ENCODE measurements at regions not wholly inside any gene's neighbourhood (a gene's known extent, or its start where the extent isn't known, plus 50 kb on each side); places are given as distances from the start of the nearest gene placed in this dataset.

- DNase-seq (ENCODE audit: low read depth) = no peak
Observed at GRCh38 chr7:156032973-156033372, 220.7 kb upstream of the SHH start.

DNA sequence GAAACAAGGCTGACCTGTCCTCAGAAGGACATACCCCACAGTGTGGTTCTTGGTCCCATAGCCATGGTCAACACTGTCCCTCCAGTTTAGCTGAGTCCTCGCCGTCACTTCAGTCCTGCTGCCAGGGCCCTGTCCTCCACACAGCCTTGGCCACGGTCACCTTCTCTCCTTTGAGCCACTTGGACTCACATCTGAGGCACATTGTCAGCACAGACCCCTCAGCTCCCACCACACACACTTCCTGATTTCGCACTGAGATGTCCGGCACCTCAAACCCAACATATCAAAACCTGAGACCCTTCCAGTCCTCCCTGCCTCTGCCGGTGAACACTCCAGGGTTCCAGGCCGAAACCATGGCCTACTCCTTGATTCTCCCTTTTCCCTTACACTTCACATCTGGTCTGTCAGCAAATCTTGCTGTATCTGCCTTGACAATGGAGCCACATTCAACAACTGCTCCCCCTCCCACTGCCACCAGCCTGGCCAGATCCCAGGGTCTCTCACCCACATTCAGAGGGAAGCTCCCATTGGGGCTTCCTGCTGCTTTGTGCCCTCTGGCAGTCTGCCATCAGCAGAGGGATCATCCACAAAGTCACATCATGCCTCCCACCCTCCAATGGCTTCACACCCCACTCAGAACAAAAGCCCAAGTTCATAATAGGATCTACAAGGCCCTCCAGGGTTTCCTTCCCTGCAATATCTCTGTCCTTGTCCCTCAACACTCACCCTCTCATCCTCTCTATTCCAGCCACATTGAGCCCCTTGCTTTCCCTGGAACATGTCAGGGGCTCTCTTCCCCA, 219.6 kb upstream of the SHH start:
- no peak for DNase-seq (ENCODE audit: low read depth)

GRCh38 chr7:156029460-156030007, 217.3 kb upstream of the SHH start:
- no peak for DNase-seq (ENCODE audit: low read depth)

- no peak for DNase-seq (ENCODE audit: low read depth)
Observed at GRCh38 chr7:156028521-156028920, 216.3 kb upstream of the SHH start.

GRCh38 chr7:156027821-156028220, 215.6 kb upstream of the SHH start:
- no peak for DNase-seq (ENCODE audit: low read depth)

DNA sequence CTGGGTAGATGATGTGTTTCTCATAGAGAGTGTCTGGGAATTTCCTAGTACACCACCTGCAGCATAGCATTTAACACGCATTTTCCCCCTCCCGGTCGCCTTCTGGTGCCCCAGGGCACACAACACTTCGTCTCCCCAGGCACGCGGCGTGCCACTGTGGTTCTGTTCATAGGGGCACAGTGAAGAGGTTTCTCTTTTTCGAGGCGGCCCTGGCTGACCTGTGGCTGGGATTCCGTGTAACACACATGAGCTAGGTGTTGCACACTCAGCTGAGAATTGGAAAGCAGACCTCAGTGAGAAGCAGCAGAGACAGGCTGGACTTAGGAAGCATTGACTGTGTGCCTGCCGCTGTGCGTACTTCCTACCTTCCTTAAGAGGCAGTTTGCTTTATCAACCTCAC, 214.3 kb upstream of the SHH start:
- no peak for DNase-seq (ENCODE audit: low read depth)

DNA sequence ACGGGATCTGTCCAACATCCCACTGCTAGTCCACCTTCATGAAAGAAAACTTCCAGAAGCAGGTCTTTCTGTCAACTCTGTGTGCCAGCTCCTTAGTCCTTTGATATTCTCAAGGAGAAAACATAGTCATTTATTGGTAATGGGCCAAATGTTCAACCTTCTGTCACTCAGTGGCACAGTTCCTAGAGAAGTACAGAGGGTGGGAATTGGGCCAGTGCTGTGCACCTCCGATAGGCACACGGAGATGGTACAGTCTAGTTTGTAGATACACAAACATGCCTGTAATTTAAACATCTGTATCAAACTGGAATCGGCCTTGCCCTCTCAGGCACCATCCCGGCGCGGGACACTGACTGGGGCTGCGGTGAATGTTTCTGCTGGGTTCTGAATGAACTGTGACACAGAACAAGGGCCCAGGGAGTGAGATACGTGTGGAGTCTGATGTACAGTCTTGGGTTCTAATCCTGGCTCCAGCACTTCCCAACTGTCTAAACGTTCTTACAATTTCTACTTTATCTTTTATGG, 213.9 kb upstream of the SHH start:
- no peak for DNase-seq (ENCODE audit: low read depth)

DNA sequence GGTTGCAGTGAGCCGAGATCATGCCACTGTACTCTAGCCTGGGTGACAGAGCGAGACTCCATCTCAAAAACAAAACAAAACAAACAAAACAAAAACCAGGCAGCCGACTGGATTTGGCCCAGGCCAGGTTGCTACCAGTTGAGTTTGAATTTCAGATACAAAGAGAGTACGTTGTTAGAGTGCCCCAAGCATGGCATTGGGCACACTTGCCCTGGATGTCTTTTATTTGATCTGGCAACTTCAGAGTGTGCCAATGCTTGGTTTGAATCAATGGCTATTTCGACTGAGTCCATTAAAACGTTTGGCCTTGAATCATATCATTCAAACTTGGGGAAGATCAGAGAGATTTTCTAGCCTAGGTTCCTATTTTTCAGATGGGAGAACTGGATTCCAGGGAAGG, 213.4 kb upstream of the SHH start:
- no peak for DNase-seq (ENCODE audit: low read depth)

- DNase-seq (ENCODE audit: low read depth) = no peak
Observed at GRCh38 chr7:156024201-156024600, 211.9 kb upstream of the SHH start.

DNA sequence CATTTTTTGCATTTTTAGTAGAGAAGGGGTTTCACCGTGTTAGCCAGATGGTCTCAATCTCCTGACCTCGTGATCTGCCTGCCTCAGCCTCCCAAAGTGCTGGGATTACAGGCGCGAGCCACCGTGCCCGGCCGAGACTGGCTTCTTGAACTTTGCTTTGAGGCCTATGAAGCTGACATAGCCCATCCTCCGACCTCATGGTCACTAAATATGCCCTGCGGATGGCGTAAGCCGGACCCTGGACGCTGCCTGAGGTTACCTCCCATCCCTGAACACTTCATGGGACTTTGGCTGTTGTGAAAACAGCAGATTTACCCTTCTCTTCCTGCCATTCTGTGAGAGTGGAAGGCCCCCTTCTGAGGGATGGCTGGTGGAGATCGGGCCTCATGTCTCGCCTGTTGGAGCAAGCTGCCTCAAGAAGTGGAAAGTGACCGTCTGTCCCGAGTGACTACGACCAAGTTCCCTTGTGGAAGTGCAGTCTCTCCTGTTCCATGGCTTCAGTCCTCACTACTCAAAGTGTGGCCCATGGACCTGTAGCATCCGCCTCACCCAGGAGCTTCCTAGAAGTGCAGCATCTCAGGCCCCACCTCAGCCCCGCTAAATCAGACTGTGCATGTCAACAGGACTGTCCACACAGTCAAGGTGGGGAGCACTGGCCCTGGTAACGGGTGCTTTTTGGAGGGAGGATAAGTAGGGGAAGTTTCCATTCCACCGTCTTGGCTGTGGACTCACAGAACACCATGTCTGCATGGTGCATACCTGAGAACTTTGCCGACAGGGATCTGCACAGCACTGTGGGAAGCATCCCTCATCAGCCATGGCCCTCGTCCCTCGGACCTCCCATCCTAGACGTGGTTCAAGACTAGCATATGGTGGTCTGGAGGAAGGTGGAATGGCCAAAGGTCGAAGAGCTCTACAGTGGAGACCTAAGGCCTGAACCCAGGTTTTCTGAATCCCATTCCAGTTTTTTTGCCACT, 210.5 kb upstream of the SHH start:
- no peak for DNase-seq (ENCODE audit: low read depth)

DNA sequence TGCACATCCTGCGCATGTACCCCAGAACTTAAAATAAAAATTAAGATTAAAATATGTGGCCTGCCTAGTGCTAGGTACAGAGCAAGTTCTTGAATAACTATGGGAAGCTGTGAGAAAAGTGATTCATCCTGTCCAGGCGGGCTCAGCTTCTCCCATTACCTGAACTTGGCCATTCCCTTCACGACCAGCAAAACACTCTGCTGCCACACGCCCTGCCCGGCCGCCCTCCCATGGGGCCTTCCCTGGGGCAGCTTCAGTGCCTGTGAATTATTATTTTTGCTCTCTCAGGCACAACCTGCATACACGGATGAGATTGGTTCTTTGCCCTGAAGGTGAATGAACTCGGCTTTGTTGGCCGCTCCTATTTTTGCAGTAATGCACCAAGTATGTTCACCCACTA, 209.2 kb upstream of the SHH start:
- no peak for DNase-seq (ENCODE audit: low read depth)

DNA sequence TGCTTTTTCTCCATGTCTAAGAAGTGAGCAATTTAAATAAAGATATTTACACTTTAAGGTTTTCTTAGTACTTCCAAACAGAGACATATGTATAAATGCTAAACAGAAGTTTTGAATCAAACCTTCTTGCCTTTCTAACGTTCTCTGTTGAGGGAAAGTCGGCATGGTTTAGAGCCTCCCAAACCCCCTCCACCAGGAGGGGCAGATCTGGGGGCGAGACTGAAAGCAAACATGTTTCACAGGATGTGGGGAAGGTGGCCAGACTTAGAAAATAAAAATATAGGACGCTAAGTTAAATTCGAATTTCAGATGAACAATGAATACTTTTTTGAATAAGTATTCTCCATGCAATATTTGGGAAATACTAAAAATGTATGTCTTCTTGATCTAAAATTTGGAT, 208.3 kb upstream of the SHH start:
- no peak for DNase-seq (ENCODE audit: low read depth)

DNA sequence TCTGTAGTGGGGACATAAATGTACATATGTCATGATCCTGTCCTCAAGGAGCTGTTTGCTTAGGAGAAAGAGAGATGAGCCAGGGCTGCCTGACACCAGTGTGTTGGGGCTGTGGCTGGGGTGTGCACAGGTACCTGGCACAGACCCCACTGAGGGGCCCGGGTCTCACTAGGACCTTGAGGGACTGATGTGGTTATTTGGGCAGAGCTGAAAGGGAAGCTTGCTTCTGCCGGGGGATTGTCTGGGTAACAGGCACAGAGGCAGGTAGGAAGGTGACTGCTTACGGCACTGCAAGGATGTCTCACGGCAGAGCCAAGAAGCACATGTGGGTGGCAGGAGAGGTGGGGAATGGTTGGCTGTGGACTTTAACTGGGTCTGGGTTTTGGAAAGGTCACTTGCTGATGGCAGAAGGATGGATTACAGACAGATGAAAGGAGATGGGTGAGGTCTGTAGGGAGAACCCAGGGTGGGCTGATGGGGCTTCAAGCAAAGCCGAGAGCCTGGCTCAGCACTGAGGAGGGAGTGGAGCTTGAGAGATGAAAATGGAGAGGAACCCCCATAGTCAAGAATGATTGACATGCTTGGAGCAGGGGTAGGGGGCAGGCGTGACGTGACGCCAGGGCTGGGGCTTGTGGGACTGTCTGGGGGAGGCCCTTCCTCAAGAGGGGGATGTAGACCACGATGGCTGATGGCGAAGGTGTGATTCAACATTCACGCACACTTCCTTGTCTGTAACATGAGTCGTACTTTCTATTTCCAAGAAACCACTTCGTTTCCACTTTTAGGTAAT, 207.7 kb upstream of the SHH start:
- DNase-seq (ENCODE audit: low read depth) = no peak

GRCh38 chr7:156019308-156019707, 207.0 kb upstream of the SHH start:
- no peak for DNase-seq (ENCODE audit: low read depth)

GRCh38 chr7:156017916-156018700, 205.8 kb upstream of the SHH start:
- DNase-seq (ENCODE audit: low read depth) = no peak

GRCh38 chr7:156017431-156017830, 205.2 kb upstream of the SHH start:
- DNase-seq (ENCODE audit: low read depth) = no peak

- DNase-seq (ENCODE audit: low read depth) = no peak
Observed at GRCh38 chr7:156015237-156016020, 203.2 kb upstream of the SHH start.

GRCh38 chr7:156014808-156015207, 202.5 kb upstream of the SHH start:
- no peak for DNase-seq (ENCODE audit: low read depth)

DNA sequence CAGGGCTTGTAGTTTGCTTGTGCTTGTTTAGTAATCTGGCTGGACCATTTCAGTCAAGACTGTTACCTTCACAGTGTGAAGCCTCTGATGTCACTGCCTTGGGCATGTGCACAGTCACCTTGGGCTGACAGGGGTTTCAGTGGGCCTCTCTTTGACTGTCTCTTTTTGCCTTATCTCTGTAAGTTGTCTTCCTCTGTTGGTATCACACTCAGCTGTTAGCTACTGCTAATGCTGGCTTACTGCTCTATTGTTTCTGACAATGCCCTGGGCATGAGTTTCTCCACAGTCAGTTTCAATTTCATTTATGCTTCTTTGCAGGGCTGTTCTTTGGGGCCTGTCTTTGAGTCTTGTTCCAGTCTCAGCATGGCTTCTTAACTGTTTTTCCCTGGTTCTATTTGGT, 201.9 kb upstream of the SHH start:
- no peak for DNase-seq (ENCODE audit: low read depth)

DNA sequence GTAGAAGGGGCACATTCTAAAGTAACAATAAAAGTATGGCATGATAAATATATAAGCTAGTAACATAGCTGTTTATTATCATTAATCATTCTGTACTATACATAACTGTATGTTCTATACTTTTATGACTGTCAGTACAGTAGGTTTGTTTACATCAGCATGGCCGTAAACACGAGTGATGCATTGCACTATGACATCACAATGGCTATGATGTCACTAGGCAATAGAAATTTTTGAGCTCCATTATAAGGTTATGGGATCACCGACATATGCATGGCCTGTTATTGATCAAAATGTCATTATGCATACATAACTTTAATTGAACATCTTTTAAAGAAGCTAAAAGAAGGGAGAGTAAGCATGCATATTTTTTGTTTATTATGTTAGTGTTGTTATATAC, 200.1 kb upstream of the SHH start:
- DNase-seq (ENCODE audit: low read depth) = no peak
